ENCODE measurements at regions not wholly inside any gene's neighbourhood (a gene's known extent, or its start where the extent isn't known, plus 50 kb on each side); places are given as distances from the start of the nearest gene placed in this dataset.

DNA sequence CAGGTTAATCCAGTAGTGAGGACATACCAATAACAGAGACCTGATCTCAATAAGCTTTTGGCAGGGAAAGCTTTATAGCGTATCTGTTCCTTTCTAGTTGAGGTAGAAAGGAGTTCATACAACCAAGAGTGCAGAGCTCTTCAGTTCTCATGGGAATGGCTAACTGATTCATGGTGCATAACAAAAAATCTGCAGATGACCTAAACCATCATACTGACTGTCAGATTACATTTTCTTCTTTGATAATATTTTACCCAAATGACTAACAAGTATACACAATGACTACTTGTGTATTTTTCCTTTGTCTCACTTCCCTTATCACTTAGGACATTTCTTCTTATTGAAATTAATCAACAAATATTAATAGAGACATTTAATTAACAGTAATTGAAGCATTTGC lies 140.0 kb upstream of the SERTAD2 start:
- TF ChIP-seq, protein P1, sequence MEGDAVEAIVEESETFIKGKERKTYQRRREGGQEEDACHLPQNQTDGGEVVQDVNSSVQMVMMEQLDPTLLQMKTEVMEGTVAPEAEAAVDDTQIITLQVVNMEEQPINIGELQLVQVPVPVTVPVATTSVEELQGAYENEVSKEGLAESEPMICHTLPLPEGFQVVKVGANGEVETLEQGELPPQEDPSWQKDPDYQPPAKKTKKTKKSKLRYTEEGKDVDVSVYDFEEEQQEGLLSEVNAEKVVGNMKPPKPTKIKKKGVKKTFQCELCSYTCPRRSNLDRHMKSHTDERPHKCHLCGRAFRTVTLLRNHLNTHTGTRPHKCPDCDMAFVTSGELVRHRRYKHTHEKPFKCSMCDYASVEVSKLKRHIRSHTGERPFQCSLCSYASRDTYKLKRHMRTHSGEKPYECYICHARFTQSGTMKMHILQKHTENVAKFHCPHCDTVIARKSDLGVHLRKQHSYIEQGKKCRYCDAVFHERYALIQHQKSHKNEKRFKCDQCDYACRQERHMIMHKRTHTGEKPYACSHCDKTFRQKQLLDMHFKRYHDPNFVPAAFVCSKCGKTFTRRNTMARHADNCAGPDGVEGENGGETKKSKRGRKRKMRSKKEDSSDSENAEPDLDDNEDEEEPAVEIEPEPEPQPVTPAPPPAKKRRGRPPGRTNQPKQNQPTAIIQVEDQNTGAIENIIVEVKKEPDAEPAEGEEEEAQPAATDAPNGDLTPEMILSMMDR (IDR thresholded peaks at IDR 0.05; ENCODE audit: control extremely low read depth, extremely low read depth, low read depth, missing control alignments) = no peak
- POLR2A ChIA-PET = interaction anchor here (1.0 kb wide), 1 partner anchor 43 kb away, joined by 4 read pairs; no protein-coding TSS in a partner anchor
- CTCF ChIA-PET = interaction anchor here (0.7 to 3.6 kb wide), 12 partner anchors 8 to 120 kb away, joined by 3 to 22 read pairs (median 4); no protein-coding TSS in a partner anchor
- no peak for DNase-seq (ENCODE audit: extremely low spot score)

- CTCF ChIA-PET = interaction anchor here (1.1 to 2.0 kb wide), 3 partner anchors 12 to 186 kb away, joined by 3 to 7 read pairs (median 3); no protein-coding TSS in a partner anchor
- POLR2A ChIA-PET = interaction anchor here (0.6 to 1.0 kb wide), 2 partner anchors 44 to 625 kb away, joined by 4 to 5 read pairs; no protein-coding TSS in a partner anchor
- no peak for DNase-seq (ENCODE audit: extremely low spot score)
- TF ChIP-seq, protein P1 (IDR thresholded peaks at IDR 0.05; ENCODE audit: control extremely low read depth, extremely low read depth, low read depth, missing control alignments) = no peak
Measured at GRCh38 chr2:64794426-64794995, 140.8 kb upstream of the SERTAD2 start.

DNA sequence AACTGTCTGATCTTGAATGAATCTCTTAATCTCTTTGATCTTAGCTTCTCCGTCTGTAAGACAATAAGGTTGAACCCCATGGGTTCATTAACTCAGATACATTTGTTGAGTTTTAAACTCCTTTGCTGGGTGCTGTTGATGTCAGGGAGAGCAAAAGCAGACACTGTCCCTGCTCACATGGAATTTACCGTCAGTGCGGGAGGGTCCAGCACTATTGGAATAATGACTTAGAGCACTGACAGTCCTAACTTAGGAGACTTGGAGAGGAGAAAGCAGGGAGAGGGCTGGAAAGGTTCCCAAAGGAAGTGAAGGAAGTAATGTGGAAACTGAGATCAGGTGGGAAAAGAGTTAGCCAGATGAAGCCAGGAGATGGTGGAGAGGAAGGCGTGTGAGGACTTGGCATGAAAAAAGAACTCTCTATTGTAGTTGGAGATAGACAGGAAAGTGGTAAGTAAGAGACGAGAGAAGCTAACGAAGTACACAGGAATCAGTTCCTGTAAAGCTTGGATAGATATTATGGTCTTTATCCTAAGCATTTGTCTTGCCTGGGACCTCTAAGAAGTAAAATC lies 141.4 kb upstream of the SERTAD2 start:
- TF ChIP-seq, protein P1 (IDR thresholded peaks at IDR 0.05; ENCODE audit: control extremely low read depth, extremely low read depth, low read depth, missing control alignments) = no peak
- ChIA-PET CTCF (interaction anchor here (1.1 to 2.0 kb wide), 3 partner anchors 12 to 187 kb away, joined by 3 to 7 read pairs (median 3); no protein-coding TSS in a partner anchor), POLR2A (interaction anchor here (0.6 kb wide), 1 partner anchor 625 kb away, joined by 5 read pairs; no protein-coding TSS in a partner anchor)
- no peak for DNase-seq (ENCODE audit: extremely low spot score)

DNA sequence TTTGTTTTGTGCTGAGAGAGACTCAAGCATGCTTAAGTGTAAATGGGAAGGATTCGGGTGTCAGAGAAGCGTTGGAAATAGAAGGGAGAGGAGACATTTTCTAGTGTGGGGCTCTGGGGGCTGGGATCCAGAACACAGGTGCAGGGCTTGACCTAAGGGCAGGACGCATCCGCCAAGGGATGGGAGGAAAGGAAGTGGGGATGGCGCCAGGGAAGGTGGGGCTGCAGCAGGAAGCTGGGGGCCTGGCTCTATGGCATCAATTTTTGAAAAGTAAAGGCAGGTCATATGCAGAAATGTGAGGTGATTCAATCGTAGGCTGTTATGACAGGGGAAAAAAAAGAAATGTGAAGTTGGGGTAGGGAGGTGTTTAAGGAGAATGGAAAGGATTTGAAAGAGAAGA lies 143.2 kb upstream of the SERTAD2 start:
- no peak for DNase-seq (ENCODE audit: extremely low spot score)
- TF ChIP-seq, protein P1 (IDR thresholded peaks at IDR 0.05; ENCODE audit: control extremely low read depth, extremely low read depth, low read depth, missing control alignments) = no peak
- ChIA-PET POLR2A (no interaction called here), CTCF (interaction anchor here (0.7 to 1.3 kb wide), 6 partner anchors 19 to 216 kb away, joined by 3 to 4 read pairs (median 3); no protein-coding TSS in a partner anchor)

GRCh38 chr2:64797881-64798575 lies 144.3 kb upstream of the SERTAD2 start:
- CTCF ChIA-PET = interaction anchor here (1.0 to 1.2 kb wide), 3 partner anchors 20 to 75 kb away, joined by 3 read pairs; no protein-coding TSS in a partner anchor
- TF ChIP-seq, protein P1 (IDR thresholded peaks at IDR 0.05; ENCODE audit: control extremely low read depth, extremely low read depth, low read depth, missing control alignments) = no peak
- POLR2A ChIA-PET = no interaction called here
- DNase-seq (ENCODE audit: extremely low spot score) = no peak

DNA sequence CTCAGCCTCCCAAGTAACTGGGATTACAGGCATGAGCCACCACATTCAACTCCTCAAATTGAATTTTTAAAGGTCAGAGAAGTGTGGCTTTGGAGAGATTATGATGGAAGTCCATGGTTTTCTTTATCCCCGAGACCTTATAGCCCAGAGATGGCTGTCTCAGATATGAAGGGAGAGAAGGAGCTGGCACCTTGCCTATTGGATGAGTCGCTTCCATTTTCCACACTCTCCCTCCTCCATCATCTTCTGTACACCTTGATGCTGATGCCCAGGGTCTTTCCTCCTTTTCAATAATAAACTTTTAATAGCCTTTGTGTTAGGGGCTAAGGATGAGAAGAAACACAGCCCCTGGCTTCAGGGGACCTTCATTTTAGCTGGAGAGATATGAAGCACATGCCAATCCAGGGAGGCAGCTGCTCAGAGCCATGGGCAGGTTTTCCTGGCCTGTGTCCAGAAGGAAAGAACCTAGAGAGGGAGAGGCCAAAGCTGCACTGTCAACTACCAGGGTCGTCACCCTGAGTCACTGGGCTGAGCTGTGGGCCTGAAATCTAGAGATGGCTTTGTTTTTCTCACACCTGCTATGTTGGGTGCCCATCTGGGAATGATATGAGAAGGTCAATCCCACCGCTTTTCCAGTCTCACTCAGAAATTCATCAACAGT lies 146.0 kb upstream of the SERTAD2 start:
- TF ChIP-seq, protein P1 (IDR thresholded peaks at IDR 0.05; ENCODE audit: control extremely low read depth, extremely low read depth, low read depth, missing control alignments) = no peak
- POLR2A ChIA-PET = no interaction called here
- DNase-seq (ENCODE audit: extremely low spot score) = no peak
- CTCF ChIA-PET = no interaction called here
